ENCODE measurements at regions not wholly inside any gene's neighbourhood (a gene's known extent, or its start where the extent isn't known, plus 50 kb on each side); places are given as distances from the start of the nearest gene placed in this dataset.

- TF ChIP-seq REST (IDR thresholded peaks at IDR 0.05; ENCODE audit: low read depth) (no peak), POLR2A (IDR thresholded peaks at IDR 0.05; ENCODE audit: borderline replicate concordance, extremely low read depth, insufficient read depth, insufficient read length) (no peak), JUND (IDR thresholded peaks at IDR 0.05) (no peak), CTCF (IDR thresholded peaks at IDR 0.05 in 2 of 3, conservative IDR thresholded peaks at IDR 0.05 in 1 of 3; ENCODE audit: borderline replicate concordance in 1 of 3, insufficient read depth in 1 of 3, low read depth in 2 of 3, low read length in 2 of 3) (no peak), CBX3 (IDR thresholded peaks at IDR 0.05; ENCODE audit: low read depth) (no peak), RAD21 (IDR thresholded peaks at IDR 0.05; ENCODE audit: low read depth) (no peak), TCF7L2 (IDR thresholded peaks at IDR 0.05; ENCODE audit: borderline replicate concordance, extremely low read depth, insufficient read depth, insufficient read length) (no peak), EZH2phosphoT487 (IDR thresholded peaks at IDR 0.05; ENCODE audit: borderline replicate concordance) (no peak), MAX (IDR thresholded peaks at IDR 0.05) (no peak), CEBPB (IDR thresholded peaks at IDR 0.05; ENCODE audit: low read depth) (no peak), EGR1 (IDR thresholded peaks at IDR 0.05; ENCODE audit: low read depth) (no peak)
These were observed 384.5 kb upstream of the GHITM start for GRCh38 chr10:83754857-83755256.

Measured in HCT116 (cell line).